Effector memory CD4-positive, alpha-beta T cell (primary cell): ENCODE measurements at regions not wholly inside any gene's neighbourhood (a gene's known extent, or its start where the extent isn't known, plus 50 kb on each side); places are given as distances from the start of the nearest gene placed in this dataset.
"Not testable (repeated sequence)": the region's sequence is repeated elsewhere in the genome, so short reads cannot be mapped to it uniquely, and the experiment has no call there.

Experiments
- DNase-seq, 3 donors: peaks; one replicate each; pipeline ENCODE4 v3.0.0-alpha.2; 2020
- H3K27ac ChIP-seq: 2 replicates; pipeline ENCODE4 v1.7.0; 2013; ENCODE audit warnings: mild to moderate bottlenecking, low read length, moderate library complexity; ENCODE audit not compliant: insufficient read depth, poor library complexity, severe bottlenecking
- H3K27me3 ChIP-seq: replicated peaks from 2 replicates; pipeline ENCODE4 v1.7.0; 2013; ENCODE audit warnings: mild to moderate bottlenecking, low read length; ENCODE audit not compliant: insufficient read depth, control insufficient read depth, poor library complexity, severe bottlenecking
- H3K36me3 ChIP-seq: 2 replicates; pipeline ENCODE4 v1.7.0; 2013; ENCODE audit warnings: mild to moderate bottlenecking, low read length, moderate library complexity; ENCODE audit not compliant: control insufficient read depth, insufficient read depth
- H3K4me1 ChIP-seq: 2 replicates; pipeline ENCODE4 v1.7.0; 2013; ENCODE audit warnings: low read length, mild to moderate bottlenecking; ENCODE audit not compliant: control insufficient read depth, insufficient read depth, poor library complexity, severe bottlenecking
- H3K4me3 ChIP-seq: 2 replicates; pipeline ENCODE4 v1.7.0; 2013; ENCODE audit warnings: low read length, low read depth, mild to moderate bottlenecking; ENCODE audit not compliant: insufficient read depth, poor library complexity, severe bottlenecking
- H3K9me3 ChIP-seq: 2 replicates; pipeline ENCODE4 v1.7.0; 2013; ENCODE audit warnings: mild to moderate bottlenecking, low read length, moderate library complexity; ENCODE audit not compliant: control insufficient read depth

DNA sequence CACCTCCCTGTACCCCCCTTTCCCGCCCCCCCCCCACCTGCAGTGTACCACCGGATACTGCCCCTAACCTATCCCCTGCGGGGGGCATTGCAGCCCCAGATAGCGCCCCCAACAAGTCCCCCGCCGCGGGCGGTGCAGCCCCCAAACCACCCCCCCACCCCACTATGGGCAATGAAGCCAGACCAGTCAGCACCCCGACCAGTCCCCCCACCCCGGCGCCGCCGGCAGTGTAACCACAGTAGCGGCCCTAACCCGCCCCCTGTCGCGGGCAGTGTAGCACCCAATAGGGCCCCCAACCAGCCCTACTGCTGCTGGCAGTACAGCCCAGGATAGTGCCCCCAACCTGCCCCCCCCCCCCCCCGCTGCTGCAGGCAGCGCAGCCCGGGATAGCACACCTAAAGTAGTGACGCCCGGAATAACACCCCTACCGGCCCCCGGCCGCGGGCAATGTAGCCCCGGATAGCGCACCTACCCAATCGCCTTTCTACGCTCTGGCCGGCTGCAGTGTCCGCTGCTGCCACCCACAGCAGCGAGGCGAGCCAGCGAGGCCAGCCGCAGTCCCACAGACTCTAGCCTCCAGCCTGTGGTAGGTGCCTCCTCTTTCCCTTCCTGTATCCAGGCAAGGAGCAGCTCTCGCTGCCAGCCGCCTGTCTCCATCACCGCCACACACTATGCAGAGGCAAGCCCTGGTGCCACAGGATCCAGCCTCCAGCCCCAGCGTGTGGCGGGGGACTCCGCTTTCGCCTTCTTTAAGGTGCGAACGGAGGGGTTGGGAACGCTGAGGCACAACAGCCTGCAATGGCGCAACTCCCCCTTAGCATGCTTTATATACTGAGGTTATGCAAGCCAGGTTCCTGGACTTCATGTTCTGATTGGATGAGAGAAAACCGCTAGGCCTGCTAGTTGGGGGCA lies 229.3 kb downstream of the LIPI start:
- H3K4me1 ChIP-seq, H3K27me3 ChIP-seq, DNase-seq, H3K27ac ChIP-seq, H3K4me3 ChIP-seq, H3K9me3 ChIP-seq, H3K36me3 ChIP-seq: not testable (repeated sequence)

- DNase-seq = peak in 2 of 3 donors; percentile 32 to 53
- not testable (repeated sequence) for H3K27me3 ChIP-seq, H3K36me3 ChIP-seq, H3K4me1 ChIP-seq, H3K9me3 ChIP-seq, H3K27ac ChIP-seq
- peak overlapping the region; percentile 32 for H3K4me3 ChIP-seq
These were observed 230.6 kb downstream of the LIPI start for GRCh38 chr21:13980115-13980662.

GRCh38 chr21:13979608-13980007 lies 231.1 kb downstream of the LIPI start:
- not testable (repeated sequence) for DNase-seq, H3K4me1 ChIP-seq, H3K36me3 ChIP-seq, H3K9me3 ChIP-seq, H3K27ac ChIP-seq, H3K27me3 ChIP-seq
- peak overlapping the region; percentile 32 for H3K4me3 ChIP-seq

- H3K36me3 ChIP-seq, H3K4me1 ChIP-seq, H3K27me3 ChIP-seq, DNase-seq, H3K4me3 ChIP-seq, H3K27ac ChIP-seq, H3K9me3 ChIP-seq: not testable (repeated sequence)
These were observed 236.2 kb downstream of the LIPI start for GRCh38 chr21:13974582-13974981.

- H3K4me1 ChIP-seq, H3K27me3 ChIP-seq, DNase-seq, H3K4me3 ChIP-seq, H3K36me3 ChIP-seq, H3K27ac ChIP-seq, H3K9me3 ChIP-seq: not testable (repeated sequence)
These were observed 240.9 kb downstream of the LIPI start for GRCh38 chr21:13969853-13970252.

GRCh38 chr21:13969002-13969401 lies 241.8 kb downstream of the LIPI start:
- not testable (repeated sequence) for H3K36me3 ChIP-seq, DNase-seq, H3K27me3 ChIP-seq, H3K27ac ChIP-seq, H3K4me3 ChIP-seq, H3K4me1 ChIP-seq, H3K9me3 ChIP-seq

GRCh38 chr21:13963259-13963658 lies 247.5 kb downstream of the LIPI start:
- H3K4me3 ChIP-seq, DNase-seq, H3K27me3 ChIP-seq, H3K27ac ChIP-seq, H3K4me1 ChIP-seq, H3K36me3 ChIP-seq, H3K9me3 ChIP-seq: not testable (repeated sequence)

DNA sequence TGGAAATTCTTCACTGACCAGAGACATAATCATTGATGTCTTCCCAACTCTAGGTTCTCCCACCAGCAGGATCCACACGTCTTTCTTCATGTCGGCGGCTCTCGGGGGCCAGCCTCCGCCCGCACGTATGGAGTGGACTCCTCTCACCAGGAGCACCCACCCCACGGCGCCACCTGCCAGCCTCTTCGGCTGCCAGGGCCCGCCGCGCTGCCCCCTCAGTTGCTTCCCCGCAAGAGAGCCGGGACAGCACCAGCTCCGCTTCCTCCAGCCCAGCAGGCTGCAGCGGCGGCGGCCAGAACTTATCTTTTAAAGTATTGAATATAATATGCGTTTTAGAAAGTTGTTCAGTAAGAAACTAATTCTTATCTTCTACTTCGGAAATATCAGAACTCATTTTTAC lies 273.5 kb downstream of the LIPI start:
- Histone ChIP-seq H3K36me3 (no peaks in the 10 kb centered on the region), H3K27ac (no peak overlapping the region)

DNA sequence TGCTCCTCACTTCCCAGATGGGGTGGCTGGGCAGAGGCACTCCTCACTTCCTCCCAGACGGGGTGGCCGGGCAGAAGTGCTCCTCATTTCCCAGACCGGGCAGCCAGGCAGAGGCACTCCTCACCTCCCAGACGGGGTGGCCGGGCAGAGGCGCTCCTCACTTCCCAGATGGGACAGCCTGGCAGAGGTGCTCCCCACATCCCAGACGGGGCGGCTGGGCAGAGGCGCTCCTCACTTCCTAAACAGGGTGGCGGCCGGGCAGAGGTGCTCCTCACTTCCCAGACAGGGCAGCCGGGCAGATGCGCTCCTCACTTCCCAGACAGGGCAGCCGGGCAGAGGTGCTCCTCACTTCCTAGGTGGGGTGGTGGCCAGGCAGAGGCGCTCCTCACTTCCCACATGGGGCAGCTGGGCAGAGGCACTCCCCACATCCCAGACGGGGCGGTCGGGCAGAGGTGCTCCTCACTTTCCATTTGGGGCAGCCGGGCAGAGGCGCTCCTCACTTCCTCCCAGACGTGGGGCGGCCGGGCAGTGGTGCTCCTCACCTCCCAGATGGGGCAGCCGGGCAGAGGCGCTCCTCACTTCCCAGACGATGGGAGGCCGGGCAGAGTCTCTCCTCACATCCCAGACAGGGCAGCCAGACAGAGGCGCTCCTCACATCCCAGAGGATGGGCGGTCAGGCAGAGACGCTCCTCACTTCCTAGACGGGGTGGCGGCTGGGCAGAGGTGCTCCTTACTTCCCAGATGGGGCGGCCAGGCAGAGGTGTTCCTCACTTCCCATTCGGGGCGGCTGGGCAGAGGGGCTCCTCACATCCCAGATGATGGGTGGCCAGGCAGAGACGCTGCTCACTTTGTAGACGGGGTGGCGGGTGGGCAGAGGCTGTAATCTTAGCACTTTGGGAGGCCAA lies 274.5 kb downstream of the LIPI start:
- not testable (repeated sequence) for H3K9me3 ChIP-seq, H3K27ac ChIP-seq, H3K4me3 ChIP-seq, H3K27me3 ChIP-seq, H3K36me3 ChIP-seq, H3K4me1 ChIP-seq, DNase-seq

More for the DNA sequence above, 273.5 kb downstream of the LIPI start:
- Histone ChIP-seq H3K4me1 (no peaks in the 10 kb centered on the region), H3K9me3 (no peaks in the 10 kb centered on the region), H3K4me3 (no peak overlapping the region), H3K27me3 (no peaks in the 10 kb centered on the region)
- no peak for DNase-seq
